Hepatic stellate cell (primary cell): ENCODE measurements at regions not wholly inside any gene's neighbourhood (a gene's known extent, or its start where the extent isn't known, plus 50 kb on each side); places are given as distances from the start of the nearest gene placed in this dataset.
A peak's percentile ranks its signal among the peaks of the same experiment; 100 is the strongest.
"Not testable (repeated sequence)": the region's sequence is repeated elsewhere in the genome, so short reads cannot be mapped to it uniquely, and the experiment has no call there.

Source experiments
- DNase-seq: peaks from one replicate; pipeline ENCODE4 v3.0.0; 2011; ENCODE audit warnings: low spot score

GRCh38 chr2:216934151-216934550 lies 74.3 kb upstream of the TNP1 start:
- no peak for DNase-seq

DNA sequence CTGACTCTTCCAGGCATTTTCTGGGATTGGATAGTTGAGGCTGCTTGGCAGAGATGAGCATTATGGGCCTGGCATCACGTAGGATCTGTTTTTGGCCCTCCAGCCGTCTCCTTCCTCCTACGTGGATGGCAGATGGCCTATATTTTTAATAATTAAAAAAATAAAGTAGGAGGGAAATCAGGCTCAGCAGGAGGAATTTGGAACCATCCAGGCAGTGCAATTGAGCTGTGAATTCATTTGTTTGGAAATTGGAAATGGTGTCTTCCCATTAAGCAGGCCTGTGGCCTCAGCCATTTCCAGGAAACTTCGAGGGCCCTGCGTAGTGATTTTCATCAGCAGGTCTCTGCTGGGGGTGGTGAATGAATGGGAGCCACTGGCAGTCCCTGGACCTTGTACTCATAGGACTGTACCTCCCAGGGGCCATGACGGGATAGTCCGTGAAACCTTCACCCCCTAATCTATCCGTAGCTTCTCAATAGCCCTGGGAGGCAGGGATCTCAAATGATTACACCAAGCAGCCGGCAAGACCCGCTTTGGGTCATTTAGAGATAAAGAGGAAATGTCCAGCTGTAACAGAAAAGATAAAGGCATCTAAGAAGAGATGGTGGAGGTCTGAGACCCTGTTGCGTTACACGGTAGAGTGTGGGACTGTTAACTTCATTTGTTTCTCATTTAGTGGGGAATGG lies 73.1 kb upstream of the TNP1 start:
- DNase-seq, result no peak

DNA sequence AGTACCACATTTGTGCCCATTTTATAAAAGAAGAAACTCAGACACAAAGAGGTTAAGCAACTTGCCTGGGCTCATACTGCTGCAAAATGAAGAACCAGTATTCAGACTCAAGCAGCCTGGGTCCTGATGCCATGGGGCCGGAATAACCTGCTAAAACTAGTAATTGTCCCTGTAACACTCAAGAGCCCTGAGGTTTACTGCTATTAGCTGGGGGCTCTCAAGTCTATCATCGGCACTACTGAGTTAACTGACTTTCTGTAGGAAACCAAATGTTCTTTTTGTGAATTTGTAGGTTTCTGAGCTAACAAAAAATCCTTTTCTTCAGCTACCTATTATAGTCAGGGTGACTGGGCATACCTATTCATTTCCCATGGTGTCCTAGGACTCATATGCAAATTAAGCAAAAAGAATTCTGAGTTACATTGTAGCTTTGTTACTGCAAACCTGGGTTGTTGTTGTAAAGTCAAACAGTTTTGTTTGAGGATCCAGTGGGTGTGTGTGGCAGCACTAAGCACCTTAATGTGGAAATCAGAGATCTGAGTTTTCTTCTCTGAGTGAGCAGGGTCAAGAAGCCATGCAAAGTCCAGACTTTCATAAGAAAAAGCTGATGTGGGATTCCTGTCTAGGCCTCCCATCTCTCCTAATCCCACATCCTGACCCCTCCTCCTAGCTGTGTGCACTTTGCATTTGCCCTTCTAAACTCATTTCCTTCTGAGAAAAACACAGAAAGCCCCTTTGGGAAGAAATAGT lies 72.4 kb upstream of the TNP1 start:
- no peak for DNase-seq

- no peak for DNase-seq
Measured at GRCh38 chr2:216930716-216931115, 70.9 kb upstream of the TNP1 start.

DNA sequence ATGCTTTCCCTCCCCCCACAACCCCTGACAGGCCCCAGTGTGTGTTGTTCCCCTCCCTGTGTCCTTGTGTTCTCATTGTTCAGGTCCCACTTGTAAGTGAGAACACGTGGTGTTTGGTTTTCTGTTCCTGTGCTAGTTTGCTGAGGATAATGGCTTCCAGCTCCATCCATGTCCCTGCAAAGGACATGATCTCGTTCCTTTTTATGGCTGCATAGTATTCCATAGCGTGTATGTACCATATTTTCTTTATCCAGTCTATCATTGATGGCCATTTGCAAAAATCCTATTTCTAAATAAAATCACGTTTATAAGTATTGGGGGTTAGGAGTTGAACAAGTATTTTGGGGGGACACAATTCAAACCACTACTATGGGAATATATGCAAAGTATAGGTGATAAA lies 69.5 kb upstream of the TNP1 start:
- DNase-seq, result not testable (repeated sequence)

DNA sequence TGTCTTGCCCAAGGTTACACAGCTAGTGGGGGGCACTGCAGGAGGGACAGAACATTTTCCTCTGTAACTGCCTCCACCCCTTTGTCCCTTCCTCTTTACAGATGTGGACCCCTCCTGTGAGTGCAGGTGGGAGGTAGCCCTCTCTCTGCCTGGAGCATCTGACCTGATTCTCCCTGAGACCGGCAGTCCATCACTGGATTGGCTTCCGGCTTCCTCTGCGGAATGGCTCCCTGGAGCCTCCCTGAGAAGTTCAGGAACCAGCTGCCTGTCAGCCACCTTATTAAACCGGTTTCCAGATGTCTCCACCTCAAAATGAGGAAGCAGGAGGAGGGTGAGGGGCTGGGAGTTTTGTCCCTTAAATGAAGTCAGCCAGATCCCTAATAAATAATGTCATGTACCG lies 67.3 kb upstream of the TNP1 start:
- no peak for DNase-seq

DNA sequence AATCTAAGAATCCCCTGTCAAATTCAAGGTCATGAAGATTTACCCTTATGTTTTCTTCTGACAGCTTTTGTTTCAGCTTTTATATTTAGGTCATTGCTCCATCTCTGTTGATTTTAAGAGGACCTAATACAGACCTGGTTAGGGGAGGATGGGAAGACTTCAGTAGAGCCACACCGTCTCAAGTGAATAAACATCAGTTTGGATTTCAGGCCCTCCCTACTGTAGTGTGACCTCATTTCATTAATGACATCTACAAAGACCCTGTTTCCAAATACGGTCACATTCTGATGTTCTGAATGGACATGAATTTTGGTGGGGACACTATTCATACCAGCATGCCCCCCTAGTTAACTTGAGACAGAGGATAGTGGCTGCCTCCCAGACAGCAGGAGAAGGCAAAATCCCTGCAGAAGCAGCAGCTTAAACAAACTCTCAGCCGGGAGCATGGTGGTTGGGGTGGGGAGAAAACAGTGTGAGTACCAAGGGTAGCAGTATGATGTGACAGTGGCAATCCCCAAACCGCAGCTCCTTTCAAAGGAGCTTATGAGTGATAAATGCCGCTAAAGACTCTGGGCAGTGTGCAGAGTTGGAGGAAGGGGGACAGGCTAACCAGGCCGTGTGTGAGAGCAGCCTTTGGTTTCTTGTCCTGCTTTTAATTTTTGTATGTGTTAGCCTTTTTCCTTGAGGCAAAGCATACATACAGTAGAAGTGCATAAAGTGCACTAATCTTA lies 65.9 kb upstream of the TNP1 start:
- DNase-seq, result no peak

- DNase-seq, result no peak
Measured at GRCh38 chr2:216925006-216925405, 65.1 kb upstream of the TNP1 start.

GRCh38 chr2:216923706-216924105 lies 63.8 kb upstream of the TNP1 start:
- no peak for DNase-seq

- no peak for DNase-seq
Measured at GRCh38 chr2:216922175-216922780, 62.4 kb upstream of the TNP1 start.

DNA sequence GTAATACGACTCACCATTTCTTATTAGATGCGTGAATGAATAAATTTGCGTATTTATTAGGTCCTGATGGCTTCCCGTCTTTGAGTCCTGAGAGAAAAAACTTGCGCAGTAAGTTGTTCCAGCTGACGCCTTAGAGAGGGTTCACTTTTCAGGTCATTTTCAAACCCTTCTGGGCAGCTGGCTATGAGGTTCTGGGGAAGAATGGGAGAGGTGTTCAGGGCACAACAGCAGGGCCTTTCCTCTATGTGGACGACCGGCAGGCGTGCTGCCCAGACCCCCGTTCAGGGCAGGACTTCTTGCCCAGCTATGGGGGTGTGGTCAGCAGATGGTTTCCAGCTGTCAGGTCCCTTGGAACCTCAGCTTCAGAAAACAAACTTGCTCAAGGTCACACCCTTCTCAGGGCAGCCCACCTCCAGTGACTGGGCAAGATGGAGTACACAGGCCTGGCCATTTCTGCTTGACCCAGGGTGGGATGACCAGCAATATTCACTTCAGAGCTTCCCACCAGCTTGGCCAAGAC lies 61.1 kb upstream of the TNP1 start:
- no peak for DNase-seq

- no peak for DNase-seq
Measured at GRCh38 chr2:216920143-216920876, 60.4 kb upstream of the TNP1 start.

DNA sequence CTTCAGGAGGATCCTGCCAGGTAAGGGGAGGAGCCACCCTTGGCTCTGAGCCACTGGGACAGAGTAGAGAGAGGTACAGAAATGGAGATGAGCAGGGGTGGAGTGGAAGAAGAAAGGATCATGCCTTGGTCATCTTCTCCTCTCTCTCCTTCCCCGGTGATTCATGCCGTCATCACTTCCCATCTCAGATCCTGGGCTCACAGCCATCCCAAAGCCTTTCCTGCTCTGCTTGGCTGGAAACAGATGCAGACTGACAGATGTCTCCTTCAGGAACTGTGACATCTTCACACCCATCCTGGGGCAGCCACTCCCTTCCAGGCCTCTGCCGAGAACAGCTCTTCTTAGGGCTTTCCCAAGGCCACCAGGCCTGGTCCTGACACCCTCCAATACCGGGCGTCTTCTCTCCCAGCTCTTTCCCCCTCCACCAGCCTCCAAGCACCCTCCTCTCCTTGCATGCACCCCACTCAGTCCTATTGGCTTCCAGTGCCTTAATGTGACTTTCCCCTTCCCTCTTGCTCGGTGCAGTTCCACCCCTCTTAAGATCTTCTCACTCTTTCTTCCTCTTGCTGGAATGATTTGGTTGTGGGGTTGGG lies 58.3 kb upstream of the TNP1 start:
- DNase-seq, result peak; percentile 71

DNA sequence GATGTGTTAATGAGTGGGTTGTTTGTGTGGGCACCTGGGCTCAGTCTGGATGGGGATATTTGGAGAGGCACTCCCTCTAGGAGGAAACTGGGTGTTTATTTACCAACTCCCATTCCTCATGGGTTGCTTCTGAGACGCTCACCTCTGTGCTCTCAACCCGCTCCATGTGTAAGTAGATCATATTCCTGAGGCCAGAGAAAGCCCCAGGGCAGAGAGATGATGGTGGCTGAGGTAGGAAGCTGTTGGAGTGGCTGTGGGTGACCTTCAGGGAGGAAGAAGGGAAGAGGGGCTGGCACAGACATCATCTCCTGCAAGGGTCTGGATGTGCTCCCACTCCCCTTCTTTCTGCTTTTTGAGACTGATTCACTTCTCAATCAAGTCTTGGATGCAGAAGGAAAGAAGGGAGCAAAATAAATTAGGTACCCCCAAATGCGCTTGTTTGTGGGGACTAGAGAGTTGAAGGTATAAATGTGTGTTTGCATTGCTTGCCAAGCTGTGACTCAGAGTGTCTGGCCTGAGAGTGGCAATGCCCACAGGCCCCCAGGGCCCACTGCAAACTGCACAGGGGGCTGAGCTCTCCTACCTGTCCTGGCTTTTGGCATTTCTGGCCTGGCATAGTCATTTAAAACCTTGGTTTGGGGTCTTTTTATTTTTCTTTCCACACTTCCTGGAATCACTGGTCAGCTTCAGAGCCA lies 57.2 kb upstream of the TNP1 start:
- DNase-seq, result no peak

- DNase-seq, result no peak
Measured at GRCh38 chr2:216915557-216916150, 55.8 kb upstream of the TNP1 start.

GRCh38 chr2:216914491-216914890 lies 54.6 kb upstream of the TNP1 start:
- no peak for DNase-seq

GRCh38 chr2:216911886-216912285 lies 52.0 kb upstream of the TNP1 start:
- no peak for DNase-seq

DNA sequence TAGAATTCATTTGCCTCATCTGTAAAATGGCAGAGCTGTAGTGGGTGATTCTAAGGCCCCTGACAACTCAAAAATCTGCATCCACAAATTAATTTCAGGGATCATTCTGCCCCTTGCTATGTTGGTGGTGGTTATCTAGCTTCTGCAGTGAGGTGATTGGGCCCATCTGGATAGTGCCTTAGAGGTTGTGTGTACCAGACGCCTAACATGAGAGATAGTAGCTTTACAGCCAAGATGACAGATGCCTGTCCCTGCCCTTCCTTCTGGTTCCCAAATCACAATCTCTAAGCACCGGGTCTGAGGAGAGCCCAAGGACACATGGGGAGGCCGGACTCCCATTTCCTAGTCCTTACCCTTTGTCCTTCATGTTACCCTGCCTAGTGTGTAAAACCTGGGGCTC lies 51.1 kb upstream of the TNP1 start:
- DNase-seq, result no peak

DNA sequence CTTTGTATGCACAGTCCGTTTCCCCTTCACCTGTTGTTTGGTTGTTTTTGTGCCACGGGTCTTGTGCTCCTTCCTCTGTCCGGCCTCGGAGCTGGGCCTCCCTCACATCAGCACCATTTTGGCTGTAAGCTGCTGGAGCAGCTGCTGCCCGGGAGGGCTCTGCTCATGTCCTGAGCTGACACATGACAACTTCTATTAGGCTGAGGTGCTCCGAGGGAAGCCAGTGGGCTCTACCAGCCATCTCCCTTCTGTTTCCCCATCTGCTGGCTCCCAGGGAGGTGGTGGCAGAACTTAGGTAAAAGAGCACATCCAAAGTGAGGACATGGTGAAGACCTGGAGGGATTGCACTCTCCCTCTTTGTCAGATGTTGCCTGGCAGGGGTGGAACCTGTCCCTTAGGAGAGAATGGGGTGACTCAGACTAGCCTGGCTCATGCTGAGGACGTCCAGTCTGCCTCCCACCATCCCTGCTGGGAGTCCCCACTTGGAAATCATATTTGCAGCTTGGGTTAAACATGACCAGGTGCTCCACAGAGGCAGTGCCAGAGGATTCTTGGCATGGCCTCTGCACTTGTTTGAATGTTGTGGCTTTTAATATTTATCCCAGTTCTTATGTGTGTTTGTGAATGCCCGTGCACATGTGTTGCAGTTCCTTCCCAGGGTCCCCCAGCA lies 49.8 kb upstream of the TNP1 start:
- no peak for DNase-seq
